GM10266 (cell line): ENCODE measurements at regions not wholly inside any gene's neighbourhood (a gene's known extent, or its start where the extent isn't known, plus 50 kb on each side); places are given as distances from the start of the nearest gene placed in this dataset.

Source experiments
- DNase-seq: peaks from one replicate; pipeline ENCODE4 v3.0.0; 2012; ENCODE audit errors: extremely low spot score
- CTCF ChIP-seq: IDR thresholded peaks from 2 replicates; pipeline ENCODE4 v1.5.1; 2012; ENCODE audit warnings: mild to moderate bottlenecking, low read depth; ENCODE audit not compliant: control insufficient read depth, insufficient read depth; ENCODE audit errors: missing control alignments

- no peak for TF ChIP-seq CTCF
- no peak for DNase-seq
Measured at GRCh38 chr6:125423047-125423446, 121.3 kb upstream of the HDDC2 start.

- no peak for TF ChIP-seq CTCF
Measured at GRCh38 chr6:125431971-125432370, 130.2 kb upstream of the HDDC2 start.

GRCh38 chr6:125432963-125433362, 131.2 kb upstream of the HDDC2 start:
- TF ChIP-seq CTCF: no peak
- no peak for DNase-seq

More at GRCh38 chr6:125431971-125432370, 130.2 kb upstream of the HDDC2 start:
- no peak for DNase-seq

GRCh38 chr6:125434760-125435159, 133.0 kb upstream of the HDDC2 start:
- no peak for TF ChIP-seq CTCF
- no peak for DNase-seq

- TF ChIP-seq CTCF: no peak
Measured at GRCh38 chr6:125439512-125439911, 137.7 kb upstream of the HDDC2 start.

GRCh38 chr6:125444006-125444923, 142.5 kb upstream of the HDDC2 start:
- no peak for DNase-seq
- TF ChIP-seq CTCF: no peak

More at GRCh38 chr6:125439512-125439911, 137.7 kb upstream of the HDDC2 start:
- DNase-seq: no peak

DNA sequence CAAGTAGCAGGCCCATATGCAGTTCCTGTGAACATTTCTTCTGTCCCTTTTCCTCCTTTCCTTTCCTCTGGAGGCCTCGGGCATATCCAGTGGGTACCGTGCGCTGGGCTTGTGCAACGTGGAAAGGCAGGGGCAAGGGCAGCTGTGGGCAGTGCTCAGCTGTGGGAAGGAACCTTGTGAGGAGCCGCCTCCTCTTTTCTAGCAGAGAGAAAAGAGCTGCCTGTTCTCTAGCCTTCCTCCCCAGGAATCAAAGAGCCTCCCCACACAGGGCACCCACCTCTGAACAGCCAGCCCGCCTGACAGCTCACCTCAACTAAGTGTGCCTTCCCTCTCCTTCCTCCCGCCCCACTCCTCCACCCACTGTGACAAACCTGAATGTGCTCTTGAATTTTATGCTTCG, 143.3 kb upstream of the HDDC2 start:
- DNase-seq: no peak

More for the DNA sequence above, 143.3 kb upstream of the HDDC2 start:
- TF ChIP-seq CTCF: no peak
